Osteoblast (primary cell): ENCODE measurements at regions not wholly inside any gene's neighbourhood (a gene's known extent, or its start where the extent isn't known, plus 50 kb on each side); places are given as distances from the start of the nearest gene placed in this dataset.
A peak's percentile ranks its signal among the peaks of the same experiment; 100 is the strongest.

Experiments used
- DNase-seq: peaks from one replicate; pipeline ENCODE4 v3.0.0; 2011; ENCODE audit warnings: low spot score, mixed read lengths; ENCODE audit not compliant: insufficient read length; ENCODE audit errors: missing footprints
- H2AFZ ChIP-seq: 2 replicates; pipeline ENCODE4 v1.6.0; 2011; ENCODE audit warnings: mild to moderate bottlenecking, low read length
- H3K27ac ChIP-seq: 2 replicates; pipeline ENCODE4 v1.5.1; 2011; ENCODE audit warnings: mild to moderate bottlenecking, low read depth, low read length, moderate library complexity
- H3K27me3 ChIP-seq: 2 replicates; pipeline ENCODE4 v1.6.0; 2012; ENCODE audit warnings: mild to moderate bottlenecking, control low read depth, inconsistent platforms, low read length, moderate library complexity; ENCODE audit not compliant: insufficient read depth
- H3K36me3 ChIP-seq: 2 replicates; pipeline ENCODE4 v1.5.1; 2011; ENCODE audit warnings: mild to moderate bottlenecking, low read length, control low read depth, moderate library complexity; ENCODE audit not compliant: insufficient read depth
- H3K4me1 ChIP-seq: 2 replicates; pipeline ENCODE4 v1.5.1; 2011; ENCODE audit warnings: mild to moderate bottlenecking, low read length, control low read depth, moderate library complexity; ENCODE audit not compliant: insufficient read depth
- H3K4me2 ChIP-seq: 2 replicates; pipeline ENCODE4 v1.6.0; 2011; ENCODE audit warnings: mild to moderate bottlenecking, low read length; ENCODE audit not compliant: insufficient read depth
- H3K4me3 ChIP-seq: fragments of 200-600 bp; sonication (generic); 3 replicates; pipeline ENCODE4 v1.5.1; 2012; ENCODE audit warnings: mild to moderate bottlenecking, low read length, inconsistent platforms; ENCODE audit not compliant: insufficient read depth
- H3K79me2 ChIP-seq: 2 replicates; pipeline ENCODE4 v1.6.0; 2012; ENCODE audit warnings: mild to moderate bottlenecking, low read length, control low read depth, inconsistent platforms; ENCODE audit not compliant: insufficient read depth
- H3K9me3 ChIP-seq: 2 replicates; pipeline ENCODE4 v1.5.1; 2011; ENCODE audit warnings: low read depth, low read length, control low read depth
- H4K20me1 ChIP-seq: 2 replicates; pipeline ENCODE4 v1.6.0; 2012; ENCODE audit warnings: mild to moderate bottlenecking, low read length, control low read depth; ENCODE audit not compliant: insufficient read depth
- CTCF ChIP-seq: IDR thresholded peaks from 2 replicates; pipeline ENCODE4 v1.5.1; 2011; ENCODE audit warnings: mild to moderate bottlenecking, low read depth, low read length, moderate library complexity; ENCODE audit errors: extremely low read depth

GRCh38 chr10:4671451-4672145 is 154.4 kb upstream of the AKR1E2 start:
- DNase-seq, result no peak
- H3K4me1 ChIP-seq, result peaks cover 30% of the 10 kb centered on the region
- no peaks in the 10 kb centered on the region for H3K27me3 ChIP-seq
- H3K4me3 ChIP-seq, result peak overlapping the region; percentile 55
- H3K27ac ChIP-seq, result peak overlapping the region; percentile 80
- H3K4me2 ChIP-seq, result peak overlapping the region; percentile 83
- no peak for TF ChIP-seq CTCF
- no peaks in the 10 kb centered on the region for H4K20me1 ChIP-seq
- peak overlapping the region; percentile 83 for H2AFZ ChIP-seq
- H3K79me2 ChIP-seq, result peaks cover 5% of the 10 kb centered on the region
- no peaks in the 10 kb centered on the region for H3K9me3 ChIP-seq
- H3K36me3 ChIP-seq, result no peaks in the 10 kb centered on the region

DNA sequence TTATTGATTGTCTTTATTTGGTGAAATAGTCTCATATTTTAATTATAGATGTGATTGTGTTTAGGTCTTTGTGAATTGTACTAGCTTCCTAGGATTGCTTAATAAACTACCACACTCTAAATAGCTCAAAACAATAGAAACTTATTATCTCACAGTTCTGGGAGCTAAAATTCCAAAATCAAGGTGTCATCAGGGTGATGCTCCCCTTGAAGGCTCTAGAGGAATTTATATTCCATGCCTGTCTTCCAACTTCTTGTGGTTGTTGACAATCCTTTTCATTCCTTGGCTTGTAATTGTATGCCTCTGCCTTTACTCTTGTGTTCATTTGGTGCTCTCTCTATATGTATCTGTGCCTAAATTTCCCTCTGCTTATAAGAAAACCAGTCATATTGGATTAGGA is 155.3 kb upstream of the AKR1E2 start:
- Histone ChIP-seq H3K4me3 (no peak overlapping the region), H3K9me3 (no peaks in the 10 kb centered on the region), H2AFZ (no peak overlapping the region), H4K20me1 (no peaks in the 10 kb centered on the region), H3K27ac (peak overlapping the region; percentile 80), H3K79me2 (peaks cover 2% of the 10 kb centered on the region), H3K4me1 (peaks cover 30% of the 10 kb centered on the region), H3K4me2 (peak overlapping the region; percentile 83), H3K27me3 (no peaks in the 10 kb centered on the region), H3K36me3 (no peaks in the 10 kb centered on the region)
- no peak for TF ChIP-seq CTCF
- no peak for DNase-seq

- Histone ChIP-seq H3K36me3 (no peaks in the 10 kb centered on the region), H3K4me3 (no peak overlapping the region), H3K4me1 (peaks cover 33% of the 10 kb centered on the region), H3K9me3 (no peaks in the 10 kb centered on the region), H3K4me2 (no peak overlapping the region), H3K79me2 (no peaks in the 10 kb centered on the region), H4K20me1 (no peaks in the 10 kb centered on the region), H3K27me3 (no peaks in the 10 kb centered on the region), H2AFZ (no peak overlapping the region), H3K27ac (no peak overlapping the region)
- TF ChIP-seq CTCF, result no peak
- DNase-seq, result no peak
Measured at GRCh38 chr10:4669585-4669984, 156.4 kb upstream of the AKR1E2 start.

- Histone ChIP-seq H3K27ac (peak overlapping the region; percentile 96), H3K36me3 (no peaks in the 10 kb centered on the region), H3K4me1 (peaks cover 24% of the 10 kb centered on the region), H3K27me3 (no peaks in the 10 kb centered on the region), H4K20me1 (no peaks in the 10 kb centered on the region), H2AFZ (peak overlapping the region; percentile 67), H3K79me2 (peaks cover 4% of the 10 kb centered on the region), H3K4me3 (peak overlapping the region; percentile 14), H3K4me2 (peak overlapping the region; percentile 72), H3K9me3 (no peaks in the 10 kb centered on the region)
- no peak for TF ChIP-seq CTCF
- DNase-seq, result peak; percentile 84
Measured at GRCh38 chr10:4663162-4663992, 162.6 kb upstream of the AKR1E2 start.
